ENCODE measurements at regions not wholly inside any gene's neighbourhood (a gene's known extent, or its start where the extent isn't known, plus 50 kb on each side); places are given as distances from the start of the nearest gene placed in this dataset.

GRCh38 chr3:166457382-166457781, 620.2 kb upstream of the BCHE start:
- Histone ChIP-seq H3K9me2 (replicated peaks; ENCODE audit: control insufficient read depth, low read length) (no peaks in the 10 kb centered on the region), H3K9me3 (ENCODE audit: control insufficient read depth, insufficient read depth, low read length) (no peaks in the 10 kb centered on the region), H4K20me1 (ENCODE audit: control insufficient read depth, insufficient read depth, low read depth, low read length) (no peaks in the 10 kb centered on the region), H3K27me3 (ENCODE audit: control insufficient read depth, low read length) (no peaks in the 10 kb centered on the region), H3K4me1 (ENCODE audit: control insufficient read depth, low read length) (no peaks in the 10 kb centered on the region), H3K4me3 (ENCODE audit: low read length) (no peak overlapping the region), H3K4me2 (ENCODE audit: low read length) (no peak overlapping the region), H3K79me2 (ENCODE audit: control insufficient read depth, low read length) (no peaks in the 10 kb centered on the region), H3K27ac (ENCODE audit: low read depth, low read length) (no peak overlapping the region), H3F3A (ENCODE audit: control insufficient read depth, insufficient read depth) (no peaks in the 10 kb centered on the region), H3K36me3 (ENCODE audit: control insufficient read depth, low read length) (no peaks in the 10 kb centered on the region)
- TF ChIP-seq EZH2phosphoT487 (IDR thresholded peaks at IDR 0.05; ENCODE audit: borderline replicate concordance, low read length) (no peak), CTCF (IDR thresholded peaks at IDR 0.05; ENCODE audit: low read depth, low read length, poor library complexity, severe bottlenecking) (no peak)

GRCh38 chr3:166456286-166456685, 619.1 kb upstream of the BCHE start:
- Histone ChIP-seq H3K4me1 (ENCODE audit: control insufficient read depth, low read length) (no peaks in the 10 kb centered on the region), H3F3A (ENCODE audit: control insufficient read depth, insufficient read depth) (no peaks in the 10 kb centered on the region), H3K4me3 (ENCODE audit: low read length) (no peak overlapping the region), H3K27ac (ENCODE audit: low read depth, low read length) (no peak overlapping the region), H3K4me2 (ENCODE audit: low read length) (no peak overlapping the region), H3K9me3 (ENCODE audit: control insufficient read depth, insufficient read depth, low read length) (no peaks in the 10 kb centered on the region), H4K20me1 (ENCODE audit: control insufficient read depth, insufficient read depth, low read depth, low read length) (no peaks in the 10 kb centered on the region), H3K27me3 (ENCODE audit: control insufficient read depth, low read length) (no peaks in the 10 kb centered on the region), H3K36me3 (ENCODE audit: control insufficient read depth, low read length) (no peaks in the 10 kb centered on the region), H3K9me2 (replicated peaks; ENCODE audit: control insufficient read depth, low read length) (no peaks in the 10 kb centered on the region), H3K79me2 (ENCODE audit: control insufficient read depth, low read length) (no peaks in the 10 kb centered on the region)
- TF ChIP-seq EZH2phosphoT487 (IDR thresholded peaks at IDR 0.05; ENCODE audit: borderline replicate concordance, low read length), result no peak
- TF ChIP-seq CTCF (IDR thresholded peaks at IDR 0.05; ENCODE audit: low read depth, low read length, poor library complexity, severe bottlenecking), result no peak

GRCh38 chr3:166455744-166456143, 618.5 kb upstream of the BCHE start:
- Histone ChIP-seq H3K4me2 (ENCODE audit: low read length) (no peak overlapping the region), H3K36me3 (ENCODE audit: control insufficient read depth, low read length) (no peaks in the 10 kb centered on the region), H3F3A (ENCODE audit: control insufficient read depth, insufficient read depth) (no peaks in the 10 kb centered on the region), H3K27me3 (ENCODE audit: control insufficient read depth, low read length) (no peaks in the 10 kb centered on the region), H4K20me1 (ENCODE audit: control insufficient read depth, insufficient read depth, low read depth, low read length) (no peaks in the 10 kb centered on the region), H3K27ac (ENCODE audit: low read depth, low read length) (no peak overlapping the region), H3K79me2 (ENCODE audit: control insufficient read depth, low read length) (no peaks in the 10 kb centered on the region), H3K4me1 (ENCODE audit: control insufficient read depth, low read length) (no peaks in the 10 kb centered on the region), H3K9me3 (ENCODE audit: control insufficient read depth, insufficient read depth, low read length) (no peaks in the 10 kb centered on the region), H3K4me3 (ENCODE audit: low read length) (no peak overlapping the region), H3K9me2 (replicated peaks; ENCODE audit: control insufficient read depth, low read length) (no peaks in the 10 kb centered on the region)
- TF ChIP-seq EZH2phosphoT487 (IDR thresholded peaks at IDR 0.05; ENCODE audit: borderline replicate concordance, low read length) (no peak), CTCF (IDR thresholded peaks at IDR 0.05; ENCODE audit: low read depth, low read length, poor library complexity, severe bottlenecking) (no peak)

- no peaks in the 10 kb centered on the region for H3K27me3 ChIP-seq (ENCODE audit: control insufficient read depth, low read length)
- H3K4me3 ChIP-seq (ENCODE audit: low read length), result no peak overlapping the region
- no peaks in the 10 kb centered on the region for H4K20me1 ChIP-seq (ENCODE audit: control insufficient read depth, insufficient read depth, low read depth, low read length)
- H3K27ac ChIP-seq (ENCODE audit: low read depth, low read length), result no peak overlapping the region
- no peaks in the 10 kb centered on the region for H3K4me1 ChIP-seq (ENCODE audit: control insufficient read depth, low read length)
- H3K9me3 ChIP-seq (ENCODE audit: control insufficient read depth, insufficient read depth, low read length), result no peaks in the 10 kb centered on the region
- H3F3A ChIP-seq (ENCODE audit: control insufficient read depth, insufficient read depth), result no peaks in the 10 kb centered on the region
- H3K36me3 ChIP-seq (ENCODE audit: control insufficient read depth, low read length), result no peaks in the 10 kb centered on the region
- H3K79me2 ChIP-seq (ENCODE audit: control insufficient read depth, low read length), result no peaks in the 10 kb centered on the region
- TF ChIP-seq EZH2phosphoT487 (IDR thresholded peaks at IDR 0.05; ENCODE audit: borderline replicate concordance, low read length), result no peak
- no peak for TF ChIP-seq CTCF (IDR thresholded peaks at IDR 0.05; ENCODE audit: low read depth, low read length, poor library complexity, severe bottlenecking)
- no peak overlapping the region for H3K4me2 ChIP-seq (ENCODE audit: low read length)
- no peaks in the 10 kb centered on the region for H3K9me2 ChIP-seq (replicated peaks; ENCODE audit: control insufficient read depth, low read length)
Measured at GRCh38 chr3:166453478-166453877, 616.3 kb upstream of the BCHE start.
